ENCODE measurements at regions not wholly inside any gene's neighbourhood (a gene's known extent, or its start where the extent isn't known, plus 50 kb on each side); places are given as distances from the start of the nearest gene placed in this dataset.

DNA sequence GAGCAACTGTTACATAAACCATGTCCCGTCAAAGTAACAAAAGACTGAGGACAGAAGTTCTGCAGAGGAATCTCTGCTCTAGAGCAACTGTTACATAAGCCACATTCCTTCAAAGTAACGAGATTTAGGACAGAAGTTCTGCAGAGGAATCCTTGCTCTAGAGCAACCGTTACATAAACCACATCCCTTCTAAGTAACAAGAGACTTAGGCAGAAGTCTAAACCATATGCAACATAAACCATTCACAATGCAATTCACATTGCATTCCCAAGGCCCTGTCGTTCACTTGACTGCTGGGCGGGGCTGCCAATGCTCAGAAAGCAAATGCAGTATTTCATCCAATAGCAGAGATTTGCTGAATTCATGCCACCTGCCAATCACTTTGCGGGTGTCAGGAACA is 124.4 kb upstream of the PUDP start:
- no peaks in the 10 kb centered on the region for H3K36me3 Mint-ChIP-seq (ENCODE audit: insufficient read depth, unreplicated experiment)
- ChIA-PET POLR2A (no interaction called here), CTCF (no interaction called here)
- TF ChIP-seq, protein P1, sequence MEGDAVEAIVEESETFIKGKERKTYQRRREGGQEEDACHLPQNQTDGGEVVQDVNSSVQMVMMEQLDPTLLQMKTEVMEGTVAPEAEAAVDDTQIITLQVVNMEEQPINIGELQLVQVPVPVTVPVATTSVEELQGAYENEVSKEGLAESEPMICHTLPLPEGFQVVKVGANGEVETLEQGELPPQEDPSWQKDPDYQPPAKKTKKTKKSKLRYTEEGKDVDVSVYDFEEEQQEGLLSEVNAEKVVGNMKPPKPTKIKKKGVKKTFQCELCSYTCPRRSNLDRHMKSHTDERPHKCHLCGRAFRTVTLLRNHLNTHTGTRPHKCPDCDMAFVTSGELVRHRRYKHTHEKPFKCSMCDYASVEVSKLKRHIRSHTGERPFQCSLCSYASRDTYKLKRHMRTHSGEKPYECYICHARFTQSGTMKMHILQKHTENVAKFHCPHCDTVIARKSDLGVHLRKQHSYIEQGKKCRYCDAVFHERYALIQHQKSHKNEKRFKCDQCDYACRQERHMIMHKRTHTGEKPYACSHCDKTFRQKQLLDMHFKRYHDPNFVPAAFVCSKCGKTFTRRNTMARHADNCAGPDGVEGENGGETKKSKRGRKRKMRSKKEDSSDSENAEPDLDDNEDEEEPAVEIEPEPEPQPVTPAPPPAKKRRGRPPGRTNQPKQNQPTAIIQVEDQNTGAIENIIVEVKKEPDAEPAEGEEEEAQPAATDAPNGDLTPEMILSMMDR (IDR thresholded peaks at IDR 0.05; ENCODE audit: unreplicated experiment), result no peak
- H3K4me3 Mint-ChIP-seq (ENCODE audit: unreplicated experiment), result no peak overlapping the region
- DNase-seq (ENCODE audit: unreplicated experiment), result no peak
- no peaks in the 10 kb centered on the region for H3K9me3 Mint-ChIP-seq (ENCODE audit: unreplicated experiment)
- H3K27ac Mint-ChIP-seq (ENCODE audit: low read depth, unreplicated experiment), result no peak overlapping the region
- BruUV-seq (replicated peaks), result no TSS peak
- intact Hi-C loops (cut with micrococcal nuclease), result no loop called here
- H3K27me3 Mint-ChIP-seq (ENCODE audit: insufficient read depth, unreplicated experiment), result no peaks in the 10 kb centered on the region
- H3K4me1 Mint-ChIP-seq (ENCODE audit: insufficient read depth, unreplicated experiment), result peaks cover 8% of the 10 kb centered on the region

DNA sequence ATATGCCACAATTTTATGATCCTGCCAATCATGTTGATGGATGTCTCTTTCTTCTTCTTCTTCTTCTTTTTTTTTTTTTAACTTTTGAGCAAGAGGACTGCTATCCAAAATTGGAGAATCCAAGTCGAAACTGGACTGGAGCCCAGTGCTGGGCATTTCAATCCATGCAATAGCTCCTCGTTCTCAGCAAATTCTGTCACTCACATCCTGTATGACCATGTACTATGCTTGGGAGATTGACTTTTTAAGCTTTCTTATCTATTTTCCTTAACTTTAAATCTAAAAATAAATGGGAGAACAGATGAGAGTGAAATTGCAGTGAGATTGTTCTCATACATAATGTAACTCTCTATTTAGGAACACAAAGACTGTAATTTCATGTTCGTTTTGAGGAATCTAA is 123.0 kb upstream of the PUDP start:
- no peak overlapping the region for H3K27ac Mint-ChIP-seq (ENCODE audit: low read depth, unreplicated experiment)
- peaks cover 8% of the 10 kb centered on the region for H3K4me1 Mint-ChIP-seq (ENCODE audit: insufficient read depth, unreplicated experiment)
- no peaks in the 10 kb centered on the region for H3K36me3 Mint-ChIP-seq (ENCODE audit: insufficient read depth, unreplicated experiment)
- DNase-seq (ENCODE audit: unreplicated experiment), result no peak
- intact Hi-C loops (cut with micrococcal nuclease), result no loop called here
- BruUV-seq (replicated peaks), result no TSS peak
- ChIA-PET CTCF (no interaction called here), POLR2A (interaction anchor here (0.7 kb wide), 1 partner anchor 42 kb away, joined by 9 read pairs; no protein-coding TSS in a partner anchor)
- H3K9me3 Mint-ChIP-seq (ENCODE audit: unreplicated experiment), result no peaks in the 10 kb centered on the region
- TF ChIP-seq, protein P1 (IDR thresholded peaks at IDR 0.05; ENCODE audit: unreplicated experiment), result no peak
- H3K27me3 Mint-ChIP-seq (ENCODE audit: insufficient read depth, unreplicated experiment), result no peaks in the 10 kb centered on the region
- no peak overlapping the region for H3K4me3 Mint-ChIP-seq (ENCODE audit: unreplicated experiment)

DNA sequence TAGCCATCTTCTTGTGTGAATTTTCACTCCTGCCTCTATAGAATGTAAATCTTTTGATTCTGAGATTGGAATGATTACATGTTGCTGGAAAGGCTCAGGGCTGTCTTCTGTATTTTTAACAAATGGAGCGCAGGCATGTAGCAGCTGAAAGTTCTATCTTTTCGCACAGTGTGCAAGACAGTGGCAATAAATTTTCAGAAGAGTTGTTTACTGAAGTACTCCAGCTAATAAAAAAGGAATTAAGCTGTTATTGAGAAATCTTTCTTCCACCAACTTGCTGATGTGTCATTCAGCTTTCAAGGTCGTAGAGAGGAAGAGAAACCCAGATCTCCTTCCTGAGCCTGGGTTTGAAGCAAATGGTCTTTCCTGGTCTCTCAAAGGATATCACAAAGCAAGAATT is 122.0 kb upstream of the PUDP start:
- BruUV-seq (replicated peaks), result no TSS peak
- Mint-ChIP-seq H3K27me3 (ENCODE audit: insufficient read depth, unreplicated experiment) (no peaks in the 10 kb centered on the region), H3K27ac (ENCODE audit: low read depth, unreplicated experiment) (no peak overlapping the region), H3K36me3 (ENCODE audit: insufficient read depth, unreplicated experiment) (no peaks in the 10 kb centered on the region), H3K4me3 (ENCODE audit: unreplicated experiment) (no peak overlapping the region), H3K9me3 (ENCODE audit: unreplicated experiment) (no peaks in the 10 kb centered on the region), H3K4me1 (ENCODE audit: insufficient read depth, unreplicated experiment) (peaks cover 8% of the 10 kb centered on the region)
- DNase-seq (ENCODE audit: unreplicated experiment), result peak; percentile 28
- intact Hi-C loops (cut with micrococcal nuclease), result no loop called here
- ChIA-PET CTCF (no interaction called here), POLR2A (interaction anchor here (1.5 kb wide), 1 partner anchor 18 kb away, joined by 3 read pairs; no protein-coding TSS in a partner anchor)
- TF ChIP-seq, protein P1 (IDR thresholded peaks at IDR 0.05; ENCODE audit: unreplicated experiment), result no peak

DNA sequence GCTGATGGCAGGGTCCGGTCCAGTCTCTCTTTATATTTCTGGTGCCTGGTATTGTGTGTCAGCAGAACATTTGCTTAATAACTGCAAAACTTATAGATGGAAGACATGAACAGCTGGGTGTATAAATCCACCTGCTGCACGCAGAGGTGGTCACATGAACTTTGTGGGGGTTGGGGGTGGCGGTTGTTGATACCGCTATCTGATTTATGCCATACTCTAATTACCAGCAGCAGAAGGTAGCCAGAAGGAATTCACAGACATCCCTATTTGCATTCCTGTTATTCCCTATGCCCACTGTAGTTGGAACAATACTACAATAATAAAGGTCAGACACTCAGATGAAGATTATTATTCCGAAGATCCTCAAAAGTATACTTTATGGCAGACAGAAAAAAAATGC is 121.6 kb upstream of the PUDP start:
- no peak overlapping the region for H3K4me3 Mint-ChIP-seq (ENCODE audit: unreplicated experiment)
- intact Hi-C loops (cut with micrococcal nuclease), result no loop called here
- no peak for DNase-seq (ENCODE audit: unreplicated experiment)
- ChIA-PET CTCF (no interaction called here), POLR2A (interaction anchor here (1.5 kb wide), 1 partner anchor 17 kb away, joined by 3 read pairs; no protein-coding TSS in a partner anchor)
- peaks cover 8% of the 10 kb centered on the region for H3K4me1 Mint-ChIP-seq (ENCODE audit: insufficient read depth, unreplicated experiment)
- no TSS peak for BruUV-seq (replicated peaks)
- no peaks in the 10 kb centered on the region for H3K9me3 Mint-ChIP-seq (ENCODE audit: unreplicated experiment)
- TF ChIP-seq, protein P1 (IDR thresholded peaks at IDR 0.05; ENCODE audit: unreplicated experiment), result no peak
- no peak overlapping the region for H3K27ac Mint-ChIP-seq (ENCODE audit: low read depth, unreplicated experiment)
- no peaks in the 10 kb centered on the region for H3K36me3 Mint-ChIP-seq (ENCODE audit: insufficient read depth, unreplicated experiment)
- H3K27me3 Mint-ChIP-seq (ENCODE audit: insufficient read depth, unreplicated experiment), result no peaks in the 10 kb centered on the region

Measured in MCF 10A (cell line).